ENCODE measurements at regions not wholly inside any gene's neighbourhood (a gene's known extent, or its start where the extent isn't known, plus 50 kb on each side); places are given as distances from the start of the nearest gene placed in this dataset.

GRCh38 chr10:130481076-130481930 is 345.1 kb downstream of the GLRX3 start:
- no peak for TF ChIP-seq CTCF (IDR thresholded peaks at IDR 0.05)
- no peak for TF ChIP-seq POLR2A (IDR thresholded peaks at IDR 0.05)
